Skeletal muscle satellite cell (primary cell): ENCODE measurements at regions not wholly inside any gene's neighbourhood (a gene's known extent, or its start where the extent isn't known, plus 50 kb on each side); places are given as distances from the start of the nearest gene placed in this dataset.

Experiments used
- H3K27me3 ChIP-seq: 2 replicates; pipeline ENCODE4 v1.7.0; 2013; ENCODE audit warnings: low read length; ENCODE audit not compliant: control insufficient read depth, insufficient read depth
- H3K36me3 ChIP-seq: 2 replicates; pipeline ENCODE4 v1.7.0; 2013; ENCODE audit warnings: mild to moderate bottlenecking, control low read depth, low read length; ENCODE audit not compliant: insufficient read depth
- H3K4me1 ChIP-seq: 2 replicates; pipeline ENCODE4 v1.7.0; 2013; ENCODE audit warnings: low read length; ENCODE audit not compliant: control insufficient read depth, insufficient read depth
- H3K4me2 ChIP-seq: 2 replicates; pipeline ENCODE4 v1.7.0; 2013; ENCODE audit warnings: mild to moderate bottlenecking, low read length
- H3K4me3 ChIP-seq: 2 replicates; pipeline ENCODE4 v1.7.0; 2013; ENCODE audit warnings: low read length
- H3K9ac ChIP-seq: 2 replicates; pipeline ENCODE4 v1.7.0; 2013; ENCODE audit warnings: mild to moderate bottlenecking, low read depth, low read length, moderate library complexity
- H3K9me3 ChIP-seq: replicated peaks from 2 replicates; pipeline ENCODE4 v1.7.0; 2013; ENCODE audit warnings: mild to moderate bottlenecking, control low read depth, low read length

DNA sequence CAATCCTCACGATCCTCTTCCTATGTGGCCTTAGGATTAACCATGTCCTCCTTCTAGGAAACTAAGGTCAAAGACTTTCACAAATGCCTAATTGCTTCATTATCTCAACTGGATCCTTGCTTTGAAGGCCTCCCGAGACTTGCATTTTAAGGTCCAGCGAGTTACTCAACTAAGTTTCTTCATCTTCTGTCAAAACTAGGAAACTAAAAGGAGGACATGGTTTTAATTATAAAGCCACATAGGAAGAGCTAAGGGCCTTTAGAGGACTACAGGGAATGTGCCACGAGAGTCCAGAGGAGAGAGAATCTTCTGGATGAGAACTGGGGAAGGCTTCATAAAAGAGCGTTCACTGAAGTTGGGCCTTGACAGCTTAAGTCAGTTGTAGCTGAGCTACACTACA is 87.8 kb upstream of the LPP start:
- Histone ChIP-seq H3K4me2 (no peak overlapping the region), H3K36me3 (no peaks in the 10 kb centered on the region), H3K9me3 (no peaks in the 10 kb centered on the region), H3K4me3 (no peak overlapping the region), H3K9ac (no peak overlapping the region), H3K4me1 (peaks cover 19% of the 10 kb centered on the region), H3K27me3 (no peaks in the 10 kb centered on the region)

DNA sequence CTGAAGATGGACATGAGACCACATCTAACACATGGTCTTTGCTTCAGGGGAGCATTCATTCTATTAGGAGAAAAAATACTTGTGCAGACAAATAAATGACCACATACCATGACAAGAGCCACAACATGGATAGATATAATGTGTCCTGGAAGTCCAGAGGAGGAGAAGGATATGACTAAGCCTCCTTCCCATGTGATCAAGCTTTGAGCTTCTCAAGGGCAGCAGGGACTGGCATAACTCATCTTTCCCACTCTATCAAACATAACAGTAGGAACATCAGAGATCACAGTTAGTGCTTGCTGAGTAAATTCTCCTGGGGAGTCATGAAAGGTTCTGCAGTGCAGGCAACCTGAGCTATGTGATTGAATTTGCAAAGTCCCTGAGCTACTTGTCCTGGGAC is 86.0 kb upstream of the LPP start:
- no peak overlapping the region for H3K4me2 ChIP-seq

DNA sequence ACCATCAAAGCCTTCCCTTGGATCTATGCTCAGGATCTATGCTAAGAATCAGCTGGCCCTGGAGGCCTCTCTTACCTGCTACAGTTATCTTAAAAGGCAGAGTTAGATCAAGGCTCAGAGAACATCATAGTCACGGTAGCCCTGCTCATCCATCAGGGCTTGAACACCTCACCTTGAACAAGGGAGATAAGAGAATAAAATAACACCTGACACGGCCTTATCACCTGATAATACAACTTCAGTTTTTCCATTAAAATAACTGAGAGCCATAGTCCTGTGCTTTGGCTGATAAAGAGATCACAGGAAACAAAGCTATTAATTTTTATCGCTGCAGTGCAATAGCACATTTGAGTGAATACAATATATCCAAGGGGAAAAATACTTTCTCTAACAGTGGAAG is 85.6 kb upstream of the LPP start:
- Histone ChIP-seq H3K4me1 (peaks cover 14% of the 10 kb centered on the region), H3K36me3 (no peaks in the 10 kb centered on the region), H3K9ac (no peak overlapping the region), H3K9me3 (no peaks in the 10 kb centered on the region), H3K4me3 (no peak overlapping the region), H3K27me3 (no peaks in the 10 kb centered on the region), H3K4me2 (no peak overlapping the region)

More for the DNA sequence above, 86.0 kb upstream of the LPP start:
- no peaks in the 10 kb centered on the region for H3K9me3 ChIP-seq
- H3K4me1 ChIP-seq = peaks cover 14% of the 10 kb centered on the region
- H3K36me3 ChIP-seq = no peaks in the 10 kb centered on the region
- H3K4me3 ChIP-seq = no peak overlapping the region
- no peaks in the 10 kb centered on the region for H3K27me3 ChIP-seq
- H3K9ac ChIP-seq = no peak overlapping the region

DNA sequence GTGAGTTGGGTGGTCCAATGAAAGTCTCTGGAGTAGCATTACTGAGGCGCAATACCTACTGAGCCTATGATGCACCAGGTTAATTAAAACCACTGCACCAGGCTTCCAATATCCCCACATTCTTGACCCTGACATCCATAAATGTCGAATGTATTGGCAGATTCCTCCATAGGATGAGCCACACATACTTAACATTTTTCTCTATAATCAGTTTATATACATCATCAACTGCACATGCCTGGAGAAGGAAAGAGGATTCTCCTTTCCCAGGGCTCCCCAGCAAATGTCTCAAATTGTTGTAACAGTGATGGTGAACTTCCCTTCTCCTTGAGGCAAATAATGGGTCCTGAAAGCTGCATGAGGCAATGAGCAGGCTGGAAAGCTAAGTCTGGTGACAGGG is 82.3 kb upstream of the LPP start:
- Histone ChIP-seq H3K9ac (no peak overlapping the region), H3K27me3 (no peaks in the 10 kb centered on the region), H3K4me3 (no peak overlapping the region), H3K4me2 (no peak overlapping the region), H3K9me3 (no peaks in the 10 kb centered on the region), H3K4me1 (peaks cover 21% of the 10 kb centered on the region), H3K36me3 (no peaks in the 10 kb centered on the region)

DNA sequence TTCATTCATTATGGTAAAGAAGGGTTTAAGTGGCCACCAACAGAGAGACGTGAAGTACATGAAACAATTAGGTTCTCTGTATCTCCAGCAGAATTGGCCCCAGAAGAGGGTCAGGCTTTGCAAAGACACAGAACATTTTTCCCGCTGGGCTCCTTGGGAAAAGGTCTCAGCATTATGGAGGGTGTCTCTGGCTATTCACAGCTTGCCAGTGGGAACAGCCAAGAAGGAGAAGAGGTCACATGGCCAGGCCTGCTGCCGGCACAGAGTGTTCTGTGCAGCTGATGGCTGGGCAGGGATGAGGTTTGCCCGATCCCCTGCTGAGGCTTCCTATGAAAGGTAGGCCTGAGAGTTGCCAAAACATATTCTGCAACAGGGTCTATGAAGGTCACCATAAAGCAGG is 77.8 kb upstream of the LPP start:
- no peak overlapping the region for H3K9ac ChIP-seq
- no peak overlapping the region for H3K4me2 ChIP-seq
- peaks cover 19% of the 10 kb centered on the region for H3K4me1 ChIP-seq
- no peaks in the 10 kb centered on the region for H3K27me3 ChIP-seq
- H3K36me3 ChIP-seq = no peaks in the 10 kb centered on the region
- H3K4me3 ChIP-seq = no peak overlapping the region
- no peaks in the 10 kb centered on the region for H3K9me3 ChIP-seq

DNA sequence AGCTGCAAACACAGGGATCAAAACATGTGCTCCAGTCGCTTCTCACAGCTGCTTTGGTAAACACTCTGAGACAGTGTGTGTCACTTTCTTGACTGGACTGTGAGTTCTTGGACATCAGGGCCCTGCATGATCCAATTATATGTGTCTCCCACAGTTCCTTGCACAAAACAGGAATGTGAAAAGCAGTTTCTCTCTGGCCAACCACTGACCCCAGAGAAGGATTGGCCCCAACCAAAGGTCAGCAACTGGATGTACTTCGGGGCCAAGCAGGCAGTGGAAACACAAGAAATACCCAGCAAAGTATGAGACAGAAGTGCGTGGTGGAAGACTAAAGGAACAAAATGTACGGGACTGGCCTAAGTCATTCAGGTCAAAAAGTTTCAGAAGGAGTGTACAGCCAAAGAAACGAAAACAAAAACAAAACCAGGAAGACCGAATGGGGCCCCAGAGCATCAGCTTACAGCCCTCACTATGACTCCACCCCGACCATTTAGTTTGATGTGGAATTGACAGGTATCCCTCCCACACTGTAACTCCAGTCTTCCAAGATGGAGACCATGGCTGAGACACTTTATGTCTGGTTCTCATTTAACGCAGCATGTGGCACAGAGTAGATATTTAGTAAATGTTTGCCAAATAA is 76.7 kb upstream of the LPP start:
- no peaks in the 10 kb centered on the region for H3K36me3 ChIP-seq
- peak overlapping the region; percentile 20 for H3K4me2 ChIP-seq
- no peaks in the 10 kb centered on the region for H3K27me3 ChIP-seq
- H3K9ac ChIP-seq = no peak overlapping the region
- no peaks in the 10 kb centered on the region for H3K9me3 ChIP-seq
- H3K4me1 ChIP-seq = peaks cover 30% of the 10 kb centered on the region
- H3K4me3 ChIP-seq = no peak overlapping the region

DNA sequence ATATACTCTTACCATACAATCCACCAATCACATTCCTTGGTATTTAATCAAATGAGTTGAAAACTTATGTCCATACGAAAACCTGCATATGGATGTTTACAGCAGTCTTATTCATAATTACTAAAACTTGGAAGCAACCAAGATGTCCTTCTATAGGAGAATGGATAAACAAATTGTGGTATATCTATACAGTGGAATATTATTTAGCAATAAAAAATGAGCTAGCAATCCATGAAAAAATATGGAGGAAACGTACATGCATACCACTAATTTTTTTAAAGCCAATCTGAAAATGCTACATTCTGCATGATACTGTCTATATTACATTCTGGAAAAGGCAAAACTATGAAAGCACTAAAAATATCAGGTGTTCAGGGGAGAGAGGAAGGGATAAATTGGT is 73.9 kb upstream of the LPP start:
- H3K4me2 ChIP-seq = no peak overlapping the region
- H3K4me3 ChIP-seq = no peak overlapping the region
- H3K9me3 ChIP-seq = no peaks in the 10 kb centered on the region
- no peaks in the 10 kb centered on the region for H3K27me3 ChIP-seq
- no peak overlapping the region for H3K9ac ChIP-seq
- peaks cover 41% of the 10 kb centered on the region for H3K4me1 ChIP-seq
- H3K36me3 ChIP-seq = no peaks in the 10 kb centered on the region

DNA sequence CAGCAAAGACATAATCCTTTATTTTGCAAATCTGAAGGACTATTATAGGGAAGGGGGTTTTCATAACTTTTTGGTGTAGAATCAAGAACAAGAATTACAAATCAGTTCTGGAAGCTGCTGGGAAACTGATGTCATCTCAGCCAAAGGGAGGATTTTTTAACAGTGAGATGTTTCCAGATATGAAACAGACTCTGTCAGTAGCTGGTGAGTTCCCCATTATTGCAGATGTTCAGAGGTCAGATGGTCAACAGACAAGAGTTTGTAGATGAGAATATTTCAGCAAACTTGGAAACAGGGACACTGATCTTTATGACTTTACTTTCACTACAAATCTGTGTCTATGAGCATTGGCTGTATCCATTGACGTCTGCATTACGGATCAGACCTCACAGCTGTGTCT is 71.9 kb upstream of the LPP start:
- Histone ChIP-seq H3K4me2 (peak overlapping the region; percentile 55), H3K4me1 (peaks cover 31% of the 10 kb centered on the region), H3K27me3 (no peaks in the 10 kb centered on the region), H3K4me3 (peak overlapping the region; percentile 34), H3K36me3 (no peaks in the 10 kb centered on the region), H3K9ac (peak overlapping the region; percentile 31), H3K9me3 (no peaks in the 10 kb centered on the region)

DNA sequence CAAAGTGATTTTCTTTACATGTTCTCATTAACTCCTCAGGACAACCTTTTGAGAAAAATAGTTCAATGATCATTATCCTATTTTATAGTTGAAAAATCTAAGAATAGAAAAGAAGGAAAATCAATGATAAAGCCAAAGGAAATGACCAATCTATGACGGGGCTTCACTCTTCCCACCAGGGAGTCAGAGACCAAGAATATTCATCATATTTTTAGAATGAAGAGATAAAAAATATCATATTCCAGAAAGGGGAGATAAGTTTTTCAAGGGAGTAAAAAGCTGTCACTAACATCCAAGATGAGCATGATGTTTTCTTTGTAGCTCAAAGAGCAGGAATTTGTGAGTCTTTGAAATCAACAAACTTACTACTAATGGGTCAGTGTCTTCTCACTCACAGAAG is 71.5 kb upstream of the LPP start:
- no peaks in the 10 kb centered on the region for H3K9me3 ChIP-seq

DNA sequence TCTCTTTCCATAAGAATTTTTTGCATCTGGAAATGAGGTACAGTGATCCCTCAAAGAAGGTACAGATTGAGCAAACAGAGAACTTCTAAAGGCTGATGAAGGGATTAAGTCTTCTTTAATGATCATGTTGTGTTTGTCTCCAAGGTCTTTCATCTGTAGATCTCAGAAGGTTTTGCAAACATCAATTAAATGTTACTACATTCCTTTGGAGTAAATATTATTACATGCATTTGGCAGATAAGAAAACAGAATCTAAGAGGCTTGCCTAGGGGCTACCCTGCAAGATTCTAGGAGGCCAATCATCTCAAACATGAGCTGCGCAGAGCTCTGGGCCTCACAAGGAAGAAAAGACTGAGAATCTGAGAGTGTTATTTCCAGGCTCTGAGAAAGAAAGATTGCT is 70.9 kb upstream of the LPP start:
- H3K4me3 ChIP-seq = no peak overlapping the region
- no peaks in the 10 kb centered on the region for H3K9me3 ChIP-seq
- no peak overlapping the region for H3K4me2 ChIP-seq
- no peaks in the 10 kb centered on the region for H3K27me3 ChIP-seq
- peaks cover 22% of the 10 kb centered on the region for H3K4me1 ChIP-seq
- no peak overlapping the region for H3K9ac ChIP-seq
- no peaks in the 10 kb centered on the region for H3K36me3 ChIP-seq

More for the DNA sequence above, 71.5 kb upstream of the LPP start:
- Histone ChIP-seq H3K36me3 (no peaks in the 10 kb centered on the region), H3K4me1 (peaks cover 27% of the 10 kb centered on the region), H3K4me2 (peak overlapping the region; percentile 55), H3K9ac (peak overlapping the region; percentile 31), H3K27me3 (no peaks in the 10 kb centered on the region), H3K4me3 (peak overlapping the region; percentile 34)

DNA sequence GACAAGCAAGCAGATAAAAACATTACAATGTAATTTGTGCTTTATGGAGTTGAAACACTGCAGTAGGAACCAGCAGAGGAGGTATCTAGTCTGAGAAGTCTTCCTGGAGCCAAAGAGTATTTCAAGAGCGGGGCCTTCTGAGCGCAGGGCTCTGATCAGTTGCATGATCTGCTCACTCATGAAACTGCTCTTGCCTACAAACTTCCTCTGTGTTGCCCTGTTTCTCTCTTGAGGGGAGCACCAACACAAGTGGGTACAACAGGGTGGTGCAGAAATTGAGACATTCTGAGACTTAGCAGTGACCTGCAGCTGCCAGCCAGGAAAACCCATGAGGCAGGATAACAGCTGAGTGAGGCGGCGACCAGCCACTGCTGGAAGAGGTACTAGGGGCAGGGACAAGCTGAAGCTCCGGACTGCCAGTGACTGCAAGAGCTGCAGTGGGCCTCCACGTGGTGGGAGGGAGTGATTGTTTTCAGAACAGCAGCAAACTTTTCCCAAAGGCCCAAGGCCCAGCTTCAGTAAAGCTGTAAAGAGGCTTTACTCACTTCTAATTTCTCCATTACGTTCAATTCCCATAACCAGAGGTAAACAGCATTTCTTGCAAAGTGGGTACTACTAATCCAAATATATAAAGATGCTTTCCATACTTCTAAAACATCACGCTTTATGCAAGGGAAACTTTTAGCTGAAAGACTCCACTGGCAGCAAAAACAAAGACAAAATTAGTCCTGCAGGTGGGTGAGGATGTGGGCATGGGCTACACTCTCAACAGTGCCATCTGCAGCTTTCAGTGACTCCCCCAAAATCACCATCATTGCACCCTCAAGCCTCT is 69.0 kb upstream of the LPP start:
- Histone ChIP-seq H3K4me3 (no peak overlapping the region), H3K9me3 (no peaks in the 10 kb centered on the region), H3K4me1 (peaks cover 22% of the 10 kb centered on the region), H3K27me3 (no peaks in the 10 kb centered on the region), H3K4me2 (no peak overlapping the region), H3K36me3 (no peaks in the 10 kb centered on the region), H3K9ac (no peak overlapping the region)
